ENCODE measurements at regions not wholly inside any gene's neighbourhood (a gene's known extent, or its start where the extent isn't known, plus 50 kb on each side); places are given as distances from the start of the nearest gene placed in this dataset.

DNA sequence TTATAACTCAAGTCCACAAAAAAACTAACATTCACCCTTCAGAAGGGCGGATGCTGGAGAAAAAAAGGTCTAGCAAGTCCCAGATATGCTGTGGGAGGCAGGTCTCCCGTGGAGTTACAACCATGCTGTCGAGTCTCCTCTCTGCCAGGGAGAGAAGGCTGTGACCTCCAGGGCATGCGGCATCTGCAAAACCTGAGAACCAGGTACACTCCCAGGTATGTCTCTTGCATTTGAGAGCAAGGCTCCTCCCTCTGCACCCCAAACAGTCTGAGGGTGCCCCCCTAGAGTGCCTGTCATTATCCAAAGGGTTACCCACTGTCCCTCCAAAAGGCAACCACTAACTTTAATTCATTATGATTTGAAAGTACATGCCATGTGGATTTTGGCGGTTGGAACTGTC lies 134.0 kb downstream of the IRX2 start:
- Histone ChIP-seq H3K27me3 (no peaks in the 10 kb centered on the region), H3K4me1 (no peaks in the 10 kb centered on the region), H3K27ac (no peak overlapping the region), H3K9me3 (no peaks in the 10 kb centered on the region), H3K4me3 (no peak overlapping the region), H3K36me3 (no peaks in the 10 kb centered on the region)
- DNase-seq = no peak
- intact Hi-C loops (cut with DNase I) = no loop called here
- TF ChIP-seq, protein P1, sequence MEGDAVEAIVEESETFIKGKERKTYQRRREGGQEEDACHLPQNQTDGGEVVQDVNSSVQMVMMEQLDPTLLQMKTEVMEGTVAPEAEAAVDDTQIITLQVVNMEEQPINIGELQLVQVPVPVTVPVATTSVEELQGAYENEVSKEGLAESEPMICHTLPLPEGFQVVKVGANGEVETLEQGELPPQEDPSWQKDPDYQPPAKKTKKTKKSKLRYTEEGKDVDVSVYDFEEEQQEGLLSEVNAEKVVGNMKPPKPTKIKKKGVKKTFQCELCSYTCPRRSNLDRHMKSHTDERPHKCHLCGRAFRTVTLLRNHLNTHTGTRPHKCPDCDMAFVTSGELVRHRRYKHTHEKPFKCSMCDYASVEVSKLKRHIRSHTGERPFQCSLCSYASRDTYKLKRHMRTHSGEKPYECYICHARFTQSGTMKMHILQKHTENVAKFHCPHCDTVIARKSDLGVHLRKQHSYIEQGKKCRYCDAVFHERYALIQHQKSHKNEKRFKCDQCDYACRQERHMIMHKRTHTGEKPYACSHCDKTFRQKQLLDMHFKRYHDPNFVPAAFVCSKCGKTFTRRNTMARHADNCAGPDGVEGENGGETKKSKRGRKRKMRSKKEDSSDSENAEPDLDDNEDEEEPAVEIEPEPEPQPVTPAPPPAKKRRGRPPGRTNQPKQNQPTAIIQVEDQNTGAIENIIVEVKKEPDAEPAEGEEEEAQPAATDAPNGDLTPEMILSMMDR (IDR thresholded peaks at IDR 0.05) = no peak
- no peak for ATAC-seq

DNA sequence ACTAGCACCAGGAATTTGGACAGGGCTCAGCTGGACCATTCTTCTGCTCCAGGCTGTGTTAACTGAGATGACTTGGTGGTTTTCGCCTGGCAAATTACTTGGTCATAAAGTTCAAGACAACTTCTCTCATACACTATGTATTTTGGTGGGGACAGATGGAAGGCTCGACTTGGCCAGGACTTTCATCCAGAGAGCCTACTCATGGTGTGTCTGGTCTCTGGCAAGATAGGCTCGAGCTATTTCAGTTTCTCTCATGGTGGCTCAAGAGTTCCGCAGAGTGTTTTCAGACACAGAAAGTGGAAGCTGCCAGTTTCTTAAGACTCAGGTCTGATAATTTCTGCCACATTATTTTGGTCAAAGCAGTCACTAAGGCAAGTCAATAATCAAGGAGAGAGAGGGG lies 135.6 kb downstream of the IRX2 start:
- ATAC-seq (no peak), DNase-seq (no peak)
- H3K4me1 ChIP-seq = no peaks in the 10 kb centered on the region
- H3K27me3 ChIP-seq = no peaks in the 10 kb centered on the region
- no peaks in the 10 kb centered on the region for H3K36me3 ChIP-seq
- H3K27ac ChIP-seq = no peak overlapping the region
- no peaks in the 10 kb centered on the region for H3K9me3 ChIP-seq
- H3K4me3 ChIP-seq = no peak overlapping the region
- TF ChIP-seq, protein P1 (IDR thresholded peaks at IDR 0.05) = no peak
- intact Hi-C loops (cut with DNase I) = no loop called here

DNA sequence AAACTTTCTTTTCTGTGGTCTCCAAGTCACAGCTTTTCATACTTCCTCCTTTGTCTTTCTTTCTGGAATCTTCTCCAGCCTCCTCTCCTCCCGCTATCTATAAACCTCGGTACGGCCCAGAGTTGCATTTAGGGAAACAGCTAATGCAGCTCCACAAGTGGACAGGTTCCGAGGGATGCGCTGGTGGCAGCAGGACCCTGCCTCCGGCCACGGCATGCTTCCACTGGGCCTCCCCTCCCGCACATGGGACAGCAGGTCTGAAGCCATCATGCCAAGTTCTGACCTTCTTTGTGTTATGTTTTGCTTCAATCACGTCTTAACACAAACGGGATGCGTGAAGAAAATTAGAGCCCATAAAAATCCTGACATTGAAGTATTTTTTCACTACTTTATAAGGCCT lies 136.9 kb downstream of the IRX2 start:
- no peak overlapping the region for H3K4me3 ChIP-seq
- no peaks in the 10 kb centered on the region for H3K27me3 ChIP-seq
- H3K9me3 ChIP-seq = no peaks in the 10 kb centered on the region
- H3K4me1 ChIP-seq = no peaks in the 10 kb centered on the region
- intact Hi-C loops (cut with DNase I) = no loop called here
- ATAC-seq (no peak), DNase-seq (no peak)
- TF ChIP-seq, protein P1 (IDR thresholded peaks at IDR 0.05) = no peak
- H3K36me3 ChIP-seq = no peaks in the 10 kb centered on the region
- no peak overlapping the region for H3K27ac ChIP-seq

DNA sequence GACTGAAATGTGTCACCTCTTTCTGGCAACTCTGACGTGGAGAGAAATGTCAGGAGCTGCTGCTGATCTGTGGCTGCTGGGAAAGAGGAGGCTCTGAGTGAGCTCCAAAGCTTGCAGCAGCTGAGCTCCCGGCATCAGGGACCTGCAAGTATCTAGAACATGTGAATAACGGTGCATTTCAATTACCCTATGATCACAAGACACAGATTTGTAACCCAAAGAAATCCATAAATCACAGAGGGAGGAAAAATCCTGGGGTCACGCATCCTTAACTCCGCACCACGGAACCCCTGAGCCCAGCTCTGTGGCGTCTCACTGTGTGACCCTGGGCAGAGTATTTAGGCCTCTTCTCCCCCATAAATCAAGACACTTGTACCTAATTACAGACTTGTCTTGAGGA lies 139.8 kb downstream of the IRX2 start:
- TF ChIP-seq, protein P1 (IDR thresholded peaks at IDR 0.05) = no peak
- Histone ChIP-seq H3K27ac (no peak overlapping the region), H3K27me3 (no peaks in the 10 kb centered on the region), H3K9me3 (no peaks in the 10 kb centered on the region), H3K4me1 (no peaks in the 10 kb centered on the region), H3K36me3 (no peaks in the 10 kb centered on the region), H3K4me3 (no peak overlapping the region)
- DNase-seq = no peak
- ATAC-seq = no peak
- intact Hi-C loops (cut with DNase I) = no loop called here

DNA sequence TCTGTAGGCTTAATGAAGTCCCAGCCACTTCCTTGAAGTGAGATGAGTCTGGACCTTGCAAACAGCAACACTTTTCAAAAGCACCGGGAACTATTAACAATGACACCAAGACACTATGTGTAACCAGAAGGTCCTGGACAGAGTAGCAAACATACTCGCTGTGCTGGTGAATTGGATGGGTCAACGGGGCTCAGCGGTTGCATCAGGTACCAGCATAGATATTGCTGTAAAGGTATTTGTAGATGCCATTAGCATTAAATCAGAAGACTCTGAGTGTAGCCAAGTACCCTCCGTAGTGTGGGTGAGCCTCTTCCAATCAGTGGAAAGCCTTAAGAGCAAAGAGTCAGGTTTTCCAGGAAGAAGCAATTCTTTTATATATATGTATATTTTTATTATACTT lies 140.5 kb downstream of the IRX2 start:
- Histone ChIP-seq H3K27ac (no peak overlapping the region), H3K4me3 (no peak overlapping the region), H3K4me1 (no peaks in the 10 kb centered on the region), H3K27me3 (no peaks in the 10 kb centered on the region), H3K36me3 (no peaks in the 10 kb centered on the region), H3K9me3 (no peaks in the 10 kb centered on the region)
- TF ChIP-seq, protein P1 (IDR thresholded peaks at IDR 0.05) = no peak
- no peak for ATAC-seq
- no peak for DNase-seq
- intact Hi-C loops (cut with DNase I) = no loop called here

DNA sequence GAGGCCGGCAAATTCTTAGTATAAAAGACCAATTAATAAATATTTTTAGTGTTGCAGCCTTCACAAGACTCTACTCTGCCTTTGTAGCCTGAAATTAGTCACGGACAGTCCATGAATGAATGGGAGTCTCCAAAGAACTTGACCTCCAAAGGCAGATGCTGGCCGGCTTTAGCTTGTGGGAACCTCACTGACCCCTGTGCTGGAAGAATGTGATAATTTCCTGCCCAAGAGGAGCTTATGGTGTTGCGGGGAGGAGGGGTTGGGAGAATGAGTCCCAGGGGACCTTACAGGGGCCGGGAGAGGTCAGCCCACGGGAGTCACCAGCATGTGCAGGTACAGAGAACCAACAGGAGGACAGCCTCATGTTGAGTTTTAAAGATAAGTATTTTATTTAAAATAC lies 143.1 kb downstream of the IRX2 start:
- TF ChIP-seq, protein P1 (IDR thresholded peaks at IDR 0.05) = no peak
- no peaks in the 10 kb centered on the region for H3K9me3 ChIP-seq
- ATAC-seq (no peak), DNase-seq (no peak)
- no peak overlapping the region for H3K4me3 ChIP-seq
- H3K27ac ChIP-seq = no peak overlapping the region
- H3K4me1 ChIP-seq = no peaks in the 10 kb centered on the region
- intact Hi-C loops (cut with DNase I) = no loop called here
- no peaks in the 10 kb centered on the region for H3K27me3 ChIP-seq
- H3K36me3 ChIP-seq = no peaks in the 10 kb centered on the region

Measured in upper lobe of right lung (tissue), 1 donor.